ENCODE measurements at regions not wholly inside any gene's neighbourhood (a gene's known extent, or its start where the extent isn't known, plus 50 kb on each side); places are given as distances from the start of the nearest gene placed in this dataset.

DNA sequence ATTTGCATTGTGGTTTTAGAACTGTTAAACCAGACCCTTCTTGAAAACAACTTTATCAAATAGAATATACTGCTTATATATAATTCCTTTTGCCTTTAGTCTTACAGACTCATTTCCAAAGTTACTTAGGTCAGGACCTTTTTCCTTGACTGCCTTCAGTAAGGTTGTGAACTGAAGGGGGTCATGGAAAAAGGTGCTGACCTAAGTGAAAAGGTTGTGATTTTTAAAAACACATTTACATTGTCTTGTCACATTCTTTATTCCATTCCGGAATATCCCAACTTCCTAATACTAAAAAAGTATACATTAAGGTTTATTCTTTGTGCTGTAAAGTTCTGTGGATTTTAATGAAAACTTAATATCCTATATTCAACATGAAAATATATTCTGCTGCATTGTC lies 581.4 kb downstream of the SOCS6 start:
- Histone ChIP-seq H3K27me3 (no peaks in the 10 kb centered on the region), H3K27ac (no peak overlapping the region), H3K4me3 (no peak overlapping the region), H3K9me3 (no peaks in the 10 kb centered on the region), H3K4me1 (no peaks in the 10 kb centered on the region), H3K36me3 (no peaks in the 10 kb centered on the region)
- WGBS (ENCODE audit: insufficient coverage, low coverage, low lambda C conversion rate, missing lambda C conversion rate): 50% methylated on average over 1 of the region's 1 CpG
- DNase-seq: no peak
- no peak for ATAC-seq
- intact Hi-C loops (cut with DNase I): no loop called here
- TF ChIP-seq POLR2A (IDR thresholded peaks at IDR 0.05): no peak
- TF ChIP-seq CTCF (IDR thresholded peaks at IDR 0.05): no peak

DNA sequence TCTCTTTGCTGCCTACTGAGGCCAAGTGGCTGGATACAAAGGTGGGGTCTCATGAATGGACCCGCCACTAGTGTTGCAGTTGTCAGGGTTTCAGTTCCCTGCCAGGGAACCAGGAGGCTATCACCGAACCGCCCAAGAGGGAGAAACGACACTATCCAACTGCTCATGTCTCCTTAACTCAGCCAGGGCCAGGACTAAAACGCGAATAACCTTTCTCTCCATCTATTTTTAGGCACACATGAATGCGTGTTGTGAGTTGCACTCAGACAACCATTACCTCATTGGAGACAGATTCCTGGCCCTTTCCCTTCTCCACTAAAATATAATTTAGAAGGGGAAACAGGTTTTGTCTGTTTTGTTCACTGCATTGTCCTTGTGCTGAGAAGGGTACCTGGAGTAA lies 559.5 kb downstream of the SOCS6 start:
- DNase-seq: no peak
- no peak for ATAC-seq
- H3K27ac ChIP-seq: no peak overlapping the region
- no peaks in the 10 kb centered on the region for H3K36me3 ChIP-seq
- intact Hi-C loops (cut with DNase I): no loop called here
- no peaks in the 10 kb centered on the region for H3K4me1 ChIP-seq
- no peaks in the 10 kb centered on the region for H3K27me3 ChIP-seq
- TF ChIP-seq POLR2A (IDR thresholded peaks at IDR 0.05): no peak
- TF ChIP-seq CTCF (IDR thresholded peaks at IDR 0.05): no peak
- WGBS (ENCODE audit: insufficient coverage, low coverage, low lambda C conversion rate, missing lambda C conversion rate): 74% methylated on average over 4 of the region's 7 CpGs
- no peaks in the 10 kb centered on the region for H3K9me3 ChIP-seq
- H3K4me3 ChIP-seq: no peak overlapping the region

- Histone ChIP-seq H3K36me3 (no peaks in the 10 kb centered on the region), H3K27ac (no peak overlapping the region), H3K27me3 (no peaks in the 10 kb centered on the region), H3K9me3 (no peaks in the 10 kb centered on the region), H3K4me3 (no peak overlapping the region), H3K4me1 (no peaks in the 10 kb centered on the region)
- intact Hi-C loops (cut with DNase I): no loop called here
- no peak for DNase-seq
- ATAC-seq: no peak
- TF ChIP-seq POLR2A (IDR thresholded peaks at IDR 0.05) (no peak), CTCF (IDR thresholded peaks at IDR 0.05) (no peak)
- 35% methylated on average over 3 of the region's 3 CpGs for WGBS (ENCODE audit: insufficient coverage, low coverage, low lambda C conversion rate, missing lambda C conversion rate)
These were observed 551.8 kb downstream of the SOCS6 start for GRCh38 chr18:70840649-70841048.

GRCh38 chr18:70827632-70828031 lies 538.8 kb downstream of the SOCS6 start:
- no peaks in the 10 kb centered on the region for H3K27me3 ChIP-seq
- DNase-seq: no peak
- no peak for ATAC-seq
- intact Hi-C loops (cut with DNase I): no loop called here
- no peaks in the 10 kb centered on the region for H3K9me3 ChIP-seq
- no peak for TF ChIP-seq POLR2A (IDR thresholded peaks at IDR 0.05)
- TF ChIP-seq CTCF (IDR thresholded peaks at IDR 0.05): no peak
- H3K27ac ChIP-seq: no peak overlapping the region
- whole genome bisulfite sequencing (ENCODE audit: insufficient coverage, low coverage, low lambda C conversion rate, missing lambda C conversion rate): 12% methylated on average over 3 of the region's 3 CpGs
- H3K4me1 ChIP-seq: no peaks in the 10 kb centered on the region
- H3K4me3 ChIP-seq: no peak overlapping the region
- no peaks in the 10 kb centered on the region for H3K36me3 ChIP-seq

DNA sequence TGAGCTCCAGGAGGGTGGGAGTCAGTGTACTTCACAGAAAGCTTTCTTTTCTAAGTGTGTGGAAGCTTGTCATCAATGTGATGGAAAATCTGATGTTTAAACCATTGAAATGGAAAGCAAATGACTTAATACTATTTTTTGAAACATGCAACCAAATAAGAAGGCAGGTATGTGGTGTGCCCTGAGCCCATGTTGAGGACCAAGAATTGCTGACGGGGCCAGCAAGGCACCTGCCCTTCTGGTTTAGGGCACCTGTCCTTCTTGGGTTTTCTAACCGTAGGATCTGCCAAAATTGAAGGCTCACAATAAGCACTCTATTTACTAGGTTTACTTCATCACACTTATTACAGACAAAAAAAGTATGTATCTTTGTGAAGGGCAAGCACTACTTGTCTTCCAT lies 537.7 kb downstream of the SOCS6 start:
- Histone ChIP-seq H3K27ac (no peak overlapping the region), H3K9me3 (no peaks in the 10 kb centered on the region), H3K4me3 (no peak overlapping the region), H3K4me1 (no peaks in the 10 kb centered on the region), H3K27me3 (no peaks in the 10 kb centered on the region), H3K36me3 (no peaks in the 10 kb centered on the region)
- ATAC-seq (no peak), DNase-seq (no peak)
- intact Hi-C loops (cut with DNase I): no loop called here
- TF ChIP-seq POLR2A (IDR thresholded peaks at IDR 0.05) (no peak), CTCF (IDR thresholded peaks at IDR 0.05) (no peak)
- WGBS (ENCODE audit: insufficient coverage, low coverage, low lambda C conversion rate, missing lambda C conversion rate): 78% methylated on average over 2 of the region's 2 CpGs

Measured in right lobe of liver (tissue), 6 donors.